Fibroblast of gingiva (primary cell): ENCODE measurements at regions not wholly inside any gene's neighbourhood (a gene's known extent, or its start where the extent isn't known, plus 50 kb on each side); places are given as distances from the start of the nearest gene placed in this dataset.
"Not testable (repeated sequence)": the region's sequence is repeated elsewhere in the genome, so short reads cannot be mapped to it uniquely, and the experiment has no call there.

Experiments used
- DNase-seq: peaks from one replicate; pipeline ENCODE4 v3.0.0-alpha.2; 2011; ENCODE audit warnings: low read depth

DNA sequence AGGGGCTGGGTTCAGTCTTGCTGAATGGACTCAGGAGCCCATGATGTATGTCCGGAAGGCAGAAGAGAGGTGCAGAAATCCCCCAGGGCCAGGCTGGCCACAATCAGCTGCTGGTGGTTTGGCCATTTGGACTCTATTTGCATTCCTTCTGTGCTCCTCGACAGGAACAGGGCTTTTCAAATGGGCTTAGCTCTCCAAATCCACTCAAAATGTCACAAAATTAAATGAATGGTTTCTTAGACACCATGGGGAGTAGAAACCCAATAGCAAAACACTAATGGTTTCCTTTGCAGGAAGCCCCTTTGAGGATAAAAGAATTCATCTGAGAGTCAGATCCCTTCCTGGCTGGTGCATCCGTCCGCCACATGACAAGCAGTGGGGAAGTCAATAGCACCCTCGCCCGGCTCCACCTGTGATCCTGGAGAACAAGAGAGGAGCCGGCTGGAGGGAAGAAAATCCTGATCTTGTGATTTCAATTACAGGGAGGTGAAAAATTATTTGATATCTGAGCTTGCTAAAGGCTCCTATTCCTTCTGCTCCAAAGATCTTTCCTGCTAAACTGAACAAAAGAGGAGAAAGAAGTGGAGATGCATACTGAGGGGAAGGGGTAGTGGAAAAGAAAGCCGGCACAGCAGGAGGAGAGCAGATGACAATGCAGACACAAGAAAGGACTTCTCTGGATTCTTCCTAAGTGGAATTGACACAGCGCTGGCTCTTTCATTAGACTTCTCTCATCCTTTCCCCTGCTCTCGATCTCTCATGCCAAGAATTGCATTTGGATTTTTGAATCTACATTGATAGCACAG is 190.7 kb downstream of the C7orf25 start:
- DNase-seq = no peak

DNA sequence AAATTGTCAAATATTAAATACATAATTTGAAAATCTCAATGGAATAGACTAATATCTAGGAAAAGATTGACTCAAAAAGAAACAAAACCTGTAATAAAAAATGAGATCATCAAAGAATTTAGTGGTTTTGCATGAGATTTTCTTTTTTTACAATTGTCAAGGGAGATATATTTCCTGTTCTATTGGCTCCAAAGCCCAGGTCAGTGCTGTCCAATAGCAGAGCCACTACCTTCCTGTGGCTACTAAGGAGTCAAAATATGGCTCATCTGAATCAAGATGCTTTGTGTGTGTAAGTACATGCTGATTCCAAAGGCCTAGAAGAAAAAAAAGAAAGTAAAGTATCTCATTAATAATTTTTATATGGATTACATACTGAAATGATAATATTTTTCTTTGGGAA is 191.9 kb downstream of the C7orf25 start:
- DNase-seq = no peak

- DNase-seq = not testable (repeated sequence)
Observed at GRCh38 chr7:42718466-42718865, 193.4 kb downstream of the C7orf25 start.

DNA sequence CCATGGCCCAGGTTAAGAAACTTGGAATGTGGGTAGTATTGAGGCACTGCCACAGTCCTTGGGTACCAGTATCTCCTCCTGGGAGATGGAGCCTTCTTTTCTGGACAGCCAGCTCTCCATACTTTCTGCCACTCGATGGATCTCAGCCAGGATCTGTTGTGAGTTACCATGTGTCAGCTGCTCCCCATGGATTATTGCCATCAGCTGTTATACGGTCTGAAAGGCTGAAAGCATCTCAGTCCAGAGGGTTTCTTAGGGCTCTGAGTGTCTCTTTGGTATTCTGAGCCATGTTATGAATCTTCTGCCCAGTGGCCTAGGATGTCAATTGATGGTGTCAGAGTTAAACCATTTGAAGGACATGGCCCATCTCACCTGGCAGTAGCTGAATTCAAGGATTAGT is 197.5 kb downstream of the C7orf25 start:
- DNase-seq = no peak

- DNase-seq = no peak
Observed at GRCh38 chr7:42709284-42709683, 202.6 kb downstream of the C7orf25 start.

- no peak for DNase-seq
Observed at GRCh38 chr7:42704710-42705109, 207.2 kb downstream of the C7orf25 start.

GRCh38 chr7:42702647-42703046 is 209.2 kb downstream of the C7orf25 start:
- DNase-seq = no peak

DNA sequence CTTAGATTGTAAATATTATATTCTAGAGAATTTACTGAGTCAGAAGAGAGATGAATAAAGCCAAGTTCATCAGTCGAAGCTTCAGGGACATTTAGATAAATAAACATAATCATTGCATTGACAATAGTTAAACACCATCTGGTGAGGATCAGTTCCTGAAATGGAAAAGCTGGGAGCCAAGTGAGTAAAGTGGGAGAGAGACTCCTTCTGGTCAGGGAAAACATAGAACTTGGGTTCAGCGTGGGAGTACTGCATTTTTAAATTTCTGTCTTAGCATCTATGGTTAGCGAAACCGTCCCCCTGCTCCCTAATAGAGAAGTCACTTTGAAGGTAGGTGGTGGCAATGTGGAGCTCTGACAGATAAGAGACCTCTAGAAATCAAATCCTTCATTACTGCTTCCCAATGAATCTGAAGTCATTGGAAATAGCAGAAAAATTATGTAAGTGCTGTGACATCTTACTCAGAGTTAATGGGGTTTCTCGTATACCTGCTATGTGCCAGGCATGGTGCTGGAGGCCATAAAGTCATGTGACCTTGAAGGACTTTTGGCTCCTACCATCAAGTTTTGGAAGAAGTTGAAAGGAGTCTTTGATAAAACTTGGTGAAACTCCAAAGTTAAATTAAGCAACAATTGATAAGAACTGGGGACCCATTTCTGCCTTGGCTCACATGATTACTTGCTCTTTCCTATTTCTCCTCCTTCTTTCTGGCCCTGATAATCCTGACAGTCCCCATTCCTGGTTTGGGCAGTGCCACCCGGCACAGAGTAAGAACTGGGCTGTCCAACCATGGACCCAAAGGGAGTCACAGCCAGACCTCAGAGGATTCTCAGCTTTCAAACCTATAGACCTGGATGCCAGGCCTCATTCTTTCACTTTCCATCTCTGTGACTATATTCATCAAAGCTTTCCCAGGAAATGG is 211.2 kb downstream of the C7orf25 start:
- peak; percentile 67 for DNase-seq

- DNase-seq = no peak
Observed at GRCh38 chr7:42699380-42700178, 212.3 kb downstream of the C7orf25 start.

- DNase-seq = no peak
Observed at GRCh38 chr7:42698600-42699374, 213.1 kb downstream of the C7orf25 start.

GRCh38 chr7:42694894-42695507 is 216.9 kb downstream of the C7orf25 start:
- DNase-seq = no peak

DNA sequence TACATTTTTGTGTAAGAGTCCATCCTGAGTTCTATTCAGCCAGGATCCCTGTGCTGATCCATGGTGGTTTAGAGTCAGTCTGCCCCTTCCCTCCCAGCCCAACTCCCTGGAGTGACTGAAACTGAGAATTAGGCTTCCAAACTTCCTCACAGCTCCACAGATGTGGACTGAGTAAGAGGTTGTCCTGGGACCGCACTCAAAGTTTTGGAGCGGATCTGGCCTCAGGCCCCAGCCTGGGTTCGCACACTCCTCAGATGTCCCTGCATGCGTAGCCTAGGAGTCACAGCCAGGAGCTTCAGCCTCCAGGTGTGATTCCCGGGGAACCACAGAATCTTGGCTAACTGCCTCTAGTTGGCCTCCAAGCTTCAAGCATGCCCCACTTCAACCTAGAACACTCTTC is 218.1 kb downstream of the C7orf25 start:
- DNase-seq = no peak

GRCh38 chr7:42692621-42693020 is 219.2 kb downstream of the C7orf25 start:
- DNase-seq = peak; percentile 86

DNA sequence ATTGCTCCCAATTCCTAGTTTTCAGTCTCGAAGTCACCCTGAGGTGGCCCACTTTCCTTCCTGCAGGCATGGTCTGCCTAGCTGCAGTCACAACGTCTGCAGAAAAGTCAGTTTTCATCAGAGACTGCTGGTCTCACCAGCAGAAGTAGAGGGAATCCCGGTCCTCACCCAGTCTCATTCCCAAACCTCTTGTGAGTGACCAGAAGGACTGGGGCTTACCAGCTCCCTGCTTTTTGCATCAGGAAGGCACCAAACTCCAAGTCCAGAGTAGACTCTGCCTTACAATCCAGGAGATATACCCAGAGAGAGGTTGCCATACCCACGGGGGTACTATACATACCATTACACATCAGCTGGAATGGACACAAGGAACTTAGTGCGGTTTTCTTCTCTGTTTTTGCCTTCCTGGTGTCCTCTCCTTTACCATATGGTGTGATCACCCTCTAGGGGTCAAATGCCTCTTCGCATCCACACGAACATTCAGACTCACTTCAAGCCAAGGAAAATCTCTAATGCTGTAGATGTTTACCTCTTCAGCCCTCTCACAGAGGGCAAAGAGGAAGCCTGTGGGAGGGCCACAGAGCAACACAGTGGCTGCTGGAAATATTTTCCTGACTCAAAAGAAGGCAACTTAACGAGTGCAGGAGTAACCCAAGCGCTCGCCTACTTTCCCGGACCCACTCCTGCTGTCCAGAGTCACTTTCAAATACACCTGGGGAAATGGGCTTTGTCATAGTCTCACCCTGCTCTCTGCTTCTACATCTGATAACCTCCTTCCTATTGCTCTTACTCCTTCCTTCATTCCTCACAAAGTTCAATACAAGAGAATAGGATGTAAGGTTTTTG is 220.9 kb downstream of the C7orf25 start:
- peak; percentile 75 for DNase-seq

- no peak for DNase-seq
Observed at GRCh38 chr7:42689626-42690025, 222.2 kb downstream of the C7orf25 start.

DNA sequence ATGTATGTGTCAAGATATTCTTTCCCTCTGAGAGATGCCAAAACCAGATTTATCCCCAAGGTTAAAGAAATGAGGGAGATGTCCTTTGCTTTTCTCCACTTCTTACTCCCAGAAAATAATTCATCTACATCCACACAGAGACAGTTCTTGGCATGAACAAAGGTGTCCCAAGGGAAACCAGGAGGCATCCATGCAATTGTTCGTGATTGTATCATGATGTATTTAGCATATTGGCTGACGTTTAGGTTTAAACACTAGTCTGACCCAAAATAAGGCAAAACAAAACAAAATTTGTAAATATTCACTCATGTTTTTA is 223.9 kb downstream of the C7orf25 start:
- DNase-seq = no peak

DNA sequence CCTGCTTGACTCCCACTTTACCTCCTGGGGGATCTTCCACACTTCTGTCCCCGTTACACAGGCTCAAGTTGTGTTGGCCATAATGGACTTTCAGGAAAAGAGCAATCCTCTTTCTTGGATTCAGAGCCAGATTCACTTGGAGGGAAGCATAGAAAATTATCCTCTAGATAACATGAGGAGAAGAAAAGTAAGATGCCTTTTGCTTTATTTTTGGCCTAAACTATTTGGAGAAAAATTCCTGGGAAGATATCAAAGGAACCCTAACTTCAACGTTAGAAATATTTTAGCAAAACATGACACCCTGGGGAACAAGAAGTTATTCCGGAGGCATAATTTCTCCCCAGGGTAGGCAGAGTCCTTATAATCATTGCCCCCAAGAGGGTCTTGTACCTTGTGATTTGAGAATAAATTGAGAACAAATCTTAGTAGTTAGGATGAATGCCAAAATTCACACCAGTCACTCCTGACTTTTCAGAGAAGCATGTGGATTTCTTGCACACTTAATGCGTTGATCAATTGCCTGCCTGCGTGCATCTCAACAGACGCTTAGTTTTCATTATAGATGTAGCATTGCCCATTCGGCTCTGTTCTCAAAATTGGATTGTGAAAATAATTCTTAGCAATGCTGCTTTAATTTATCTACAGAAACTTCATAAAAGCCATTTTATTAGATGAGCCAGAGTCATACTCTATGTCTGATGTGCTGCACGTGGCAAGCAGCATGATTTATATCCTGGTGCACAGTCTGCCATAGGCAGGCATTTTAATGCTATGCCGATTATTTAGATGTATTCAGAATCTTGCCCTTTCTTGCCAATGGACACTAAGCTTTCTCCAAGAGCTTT is 224.4 kb downstream of the C7orf25 start:
- no peak for DNase-seq

DNA sequence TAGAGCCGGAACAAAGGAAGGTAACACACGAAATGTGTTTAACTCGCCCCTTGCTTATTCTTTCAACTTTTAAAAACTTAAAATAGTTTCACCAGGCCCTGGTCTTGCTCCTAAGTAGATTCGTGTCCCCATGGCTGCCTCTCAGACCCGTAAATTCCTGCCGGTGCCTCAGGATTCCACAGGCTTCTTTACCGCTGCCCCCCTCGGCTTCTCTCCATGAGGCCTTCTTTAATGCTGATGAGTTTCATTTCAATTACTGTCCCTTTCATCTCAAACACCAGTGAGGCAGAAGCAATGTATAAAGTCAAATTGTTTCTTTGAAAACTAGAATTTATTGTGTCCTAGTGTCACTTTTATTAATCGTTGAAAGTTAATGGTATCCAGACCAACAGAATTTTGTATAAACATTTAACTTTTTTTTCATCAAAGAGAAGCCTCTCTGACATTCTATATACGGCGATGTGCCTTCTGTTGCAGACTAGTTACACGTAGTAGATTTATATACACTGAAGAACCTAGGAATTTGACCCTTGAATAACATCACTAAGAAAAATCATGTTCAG is 225.2 kb downstream of the C7orf25 start:
- no peak for DNase-seq

DNA sequence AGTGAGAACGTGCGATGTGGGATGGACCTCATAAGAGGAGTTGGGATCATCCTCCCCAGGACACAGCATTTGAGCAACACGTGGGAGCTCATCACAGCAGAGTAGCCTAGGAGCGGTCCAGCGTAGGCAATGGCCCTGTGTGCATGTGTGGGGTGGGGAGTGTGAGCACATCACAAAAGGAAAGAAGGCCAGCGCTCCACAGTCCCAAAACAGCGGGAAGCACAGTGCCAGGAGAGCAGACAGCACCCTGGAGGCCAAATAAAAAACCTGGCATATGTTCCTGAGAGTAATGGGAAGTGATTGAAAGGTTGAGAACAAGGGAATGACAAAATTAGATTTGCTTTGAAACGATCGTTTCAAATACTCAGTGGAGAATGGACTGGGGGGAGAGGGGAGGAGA is 226.0 kb downstream of the C7orf25 start:
- no peak for DNase-seq
